ENCODE measurements at regions not wholly inside any gene's neighbourhood (a gene's known extent, or its start where the extent isn't known, plus 50 kb on each side); places are given as distances from the start of the nearest gene placed in this dataset.

- POLR2A ChIA-PET: no interaction called here
- BruUV-seq (replicated peaks): no TSS peak
Measured at GRCh38 chr7:155138204-155138603, 68.1 kb downstream of the HTR5A start.

GRCh38 chr7:155141562-155141961, 71.4 kb downstream of the HTR5A start:
- no peaks in the 10 kb centered on the region for H3K36me3 ChIP-seq (ENCODE audit: control insufficient read depth, insufficient read depth, low read length)
- TF ChIP-seq CTCF (IDR thresholded peaks at IDR 0.05; ENCODE audit: insufficient read depth in 1 of 2, low read depth in 1 of 2, low read length in 1 of 2, severe bottlenecking in 1 of 2, unreplicated experiment in 1 of 2): no peak
- intact Hi-C loops (cut with micrococcal nuclease; ENCODE audit: unreplicated experiment): no loop called here
- no peak for DNase-seq
- CTCF ChIA-PET: no interaction called here
- no peak overlapping the region for H3K27ac Mint-ChIP-seq (ENCODE audit: unreplicated experiment)
- H3K4me1 ChIP-seq: no peaks in the 10 kb centered on the region
- no peaks in the 10 kb centered on the region for H3K9me3 Mint-ChIP-seq (ENCODE audit: unreplicated experiment)
- no peak overlapping the region for H3K4me3 ChIP-seq (ENCODE audit: low read depth, low read length)
- no peak overlapping the region for H3K4me3 Mint-ChIP-seq (ENCODE audit: unreplicated experiment)
- no peaks in the 10 kb centered on the region for H3K36me3 Mint-ChIP-seq (ENCODE audit: insufficient read depth, unreplicated experiment)
- H3K4me1 Mint-ChIP-seq (ENCODE audit: low read depth, unreplicated experiment): no peaks in the 10 kb centered on the region
- peaks cover 21% of the 10 kb centered on the region for H3K27me3 Mint-ChIP-seq (ENCODE audit: insufficient read depth, unreplicated experiment)
- no peaks in the 10 kb centered on the region for H3K27me3 ChIP-seq (replicated peaks; ENCODE audit: control insufficient read depth, insufficient read depth, low read length)
- no TSS peak for BruUV-seq (replicated peaks)
- POLR2A ChIA-PET: no interaction called here
- H3K9me3 ChIP-seq: no peaks in the 10 kb centered on the region

More at GRCh38 chr7:155138204-155138603, 68.1 kb downstream of the HTR5A start:
- CTCF ChIA-PET: no interaction called here
- Mint-ChIP-seq H3K4me1 (ENCODE audit: low read depth, unreplicated experiment) (no peaks in the 10 kb centered on the region), H3K36me3 (ENCODE audit: insufficient read depth, unreplicated experiment) (no peaks in the 10 kb centered on the region), H3K27ac (ENCODE audit: unreplicated experiment) (no peak overlapping the region), H3K4me3 (ENCODE audit: unreplicated experiment) (no peak overlapping the region), H3K27me3 (ENCODE audit: insufficient read depth, unreplicated experiment) (peaks cover 18% of the 10 kb centered on the region), H3K9me3 (ENCODE audit: unreplicated experiment) (no peaks in the 10 kb centered on the region)
- Histone ChIP-seq H3K27me3 (replicated peaks; ENCODE audit: control insufficient read depth, insufficient read depth, low read length) (no peaks in the 10 kb centered on the region), H3K9me3 (no peaks in the 10 kb centered on the region), H3K36me3 (ENCODE audit: control insufficient read depth, insufficient read depth, low read length) (no peaks in the 10 kb centered on the region), H3K4me3 (ENCODE audit: low read depth, low read length) (no peak overlapping the region), H3K4me1 (no peaks in the 10 kb centered on the region)
- no peak for DNase-seq
- no peak for TF ChIP-seq CTCF (IDR thresholded peaks at IDR 0.05; ENCODE audit: insufficient read depth in 1 of 2, low read depth in 1 of 2, low read length in 1 of 2, severe bottlenecking in 1 of 2, unreplicated experiment in 1 of 2)
- intact Hi-C loops (cut with micrococcal nuclease; ENCODE audit: unreplicated experiment): no loop called here

GRCh38 chr7:155143381-155143780, 73.3 kb downstream of the HTR5A start:
- ChIA-PET POLR2A (no interaction called here), CTCF (no interaction called here)
- Histone ChIP-seq H3K9me3 (no peaks in the 10 kb centered on the region), H3K4me1 (no peaks in the 10 kb centered on the region), H3K36me3 (ENCODE audit: control insufficient read depth, insufficient read depth, low read length) (no peaks in the 10 kb centered on the region), H3K27me3 (replicated peaks; ENCODE audit: control insufficient read depth, insufficient read depth, low read length) (no peaks in the 10 kb centered on the region), H3K4me3 (ENCODE audit: low read depth, low read length) (no peak overlapping the region)
- intact Hi-C loops (cut with micrococcal nuclease; ENCODE audit: unreplicated experiment): no loop called here
- no peak for TF ChIP-seq CTCF (IDR thresholded peaks at IDR 0.05; ENCODE audit: insufficient read depth in 1 of 2, low read depth in 1 of 2, low read length in 1 of 2, severe bottlenecking in 1 of 2, unreplicated experiment in 1 of 2)
- Mint-ChIP-seq H3K36me3 (ENCODE audit: insufficient read depth, unreplicated experiment) (no peaks in the 10 kb centered on the region), H3K27ac (ENCODE audit: unreplicated experiment) (no peak overlapping the region), H3K27me3 (ENCODE audit: insufficient read depth, unreplicated experiment) (peaks cover 21% of the 10 kb centered on the region), H3K4me1 (ENCODE audit: low read depth, unreplicated experiment) (no peaks in the 10 kb centered on the region), H3K4me3 (ENCODE audit: unreplicated experiment) (no peak overlapping the region), H3K9me3 (ENCODE audit: unreplicated experiment) (no peaks in the 10 kb centered on the region)
- DNase-seq: no peak
- no TSS peak for BruUV-seq (replicated peaks)
